Transverse colon (tissue), 4 donors: ENCODE measurements at regions not wholly inside any gene's neighbourhood (a gene's known extent, or its start where the extent isn't known, plus 50 kb on each side); places are given as distances from the start of the nearest gene placed in this dataset.

Experiments used
- POLR2A ChIP-seq: fragments of 450-650 bp; IDR thresholded peaks from one replicate; pipeline ENCODE4 v1.6.1; 2016; ENCODE audit warnings: antibody characterized with exemption, mild to moderate bottlenecking, moderate library complexity
- POLR2AphosphoS5 ChIP-seq, 3 donors: sonication (generic); formaldehyde crosslinking; IDR thresholded peaks; one replicate each; pipeline ENCODE4 v1.6.1; 2016; ENCODE audit warnings: antibody characterized with exemption in 3 of 3
- TF ChIP-seq, protein P1 (sequence below), 5 experiments: fragments of 200-600 bp in 3 of 5; fragments of 450-650 bp in 2 of 5; sonication (generic) in 3 of 5; IDR thresholded peaks; 1 replicate in 2 of 5; 2 replicates in 3 of 5; pipeline ENCODE4 v1.5.1; 2016 to 2017; ENCODE audit warnings: antibody characterized with exemption in 5 of 5, inconsistent platforms in 3 of 5, mild to moderate bottlenecking in 2 of 5, moderate library complexity in 1 of 5

DNA sequence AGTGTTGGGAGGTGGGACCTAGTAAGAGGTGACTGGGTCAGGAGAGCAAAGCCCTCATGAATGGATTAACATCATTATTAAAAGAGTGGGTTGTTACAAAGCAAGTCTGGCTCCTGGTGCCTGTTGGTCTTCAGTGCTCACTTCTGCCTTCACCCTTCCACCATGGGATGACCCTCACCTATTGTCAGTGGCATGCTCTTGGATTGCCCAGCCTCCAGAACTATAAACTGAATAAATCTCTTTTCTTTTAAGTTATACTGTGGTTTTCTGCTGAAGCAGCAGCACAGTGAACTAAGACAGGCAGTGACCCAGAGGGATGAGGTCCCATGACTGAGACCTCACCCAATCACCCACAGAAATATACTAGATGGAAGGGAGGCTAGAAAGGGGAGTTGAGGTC lies 57.5 kb upstream of the ATL2 start:
- TF ChIP-seq POLR2A, result no peak
- no peak for TF ChIP-seq POLR2AphosphoS5 (IDR thresholded peaks at IDR 0.05)
- TF ChIP-seq, protein P1, sequence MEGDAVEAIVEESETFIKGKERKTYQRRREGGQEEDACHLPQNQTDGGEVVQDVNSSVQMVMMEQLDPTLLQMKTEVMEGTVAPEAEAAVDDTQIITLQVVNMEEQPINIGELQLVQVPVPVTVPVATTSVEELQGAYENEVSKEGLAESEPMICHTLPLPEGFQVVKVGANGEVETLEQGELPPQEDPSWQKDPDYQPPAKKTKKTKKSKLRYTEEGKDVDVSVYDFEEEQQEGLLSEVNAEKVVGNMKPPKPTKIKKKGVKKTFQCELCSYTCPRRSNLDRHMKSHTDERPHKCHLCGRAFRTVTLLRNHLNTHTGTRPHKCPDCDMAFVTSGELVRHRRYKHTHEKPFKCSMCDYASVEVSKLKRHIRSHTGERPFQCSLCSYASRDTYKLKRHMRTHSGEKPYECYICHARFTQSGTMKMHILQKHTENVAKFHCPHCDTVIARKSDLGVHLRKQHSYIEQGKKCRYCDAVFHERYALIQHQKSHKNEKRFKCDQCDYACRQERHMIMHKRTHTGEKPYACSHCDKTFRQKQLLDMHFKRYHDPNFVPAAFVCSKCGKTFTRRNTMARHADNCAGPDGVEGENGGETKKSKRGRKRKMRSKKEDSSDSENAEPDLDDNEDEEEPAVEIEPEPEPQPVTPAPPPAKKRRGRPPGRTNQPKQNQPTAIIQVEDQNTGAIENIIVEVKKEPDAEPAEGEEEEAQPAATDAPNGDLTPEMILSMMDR (IDR thresholded peaks at IDR 0.05), result no peak
